MCF 10A (cell line): ENCODE measurements at regions not wholly inside any gene's neighbourhood (a gene's known extent, or its start where the extent isn't known, plus 50 kb on each side); places are given as distances from the start of the nearest gene placed in this dataset.

ENCODE experiments used
- BruUV-seq: library from RNA; stranded (reverse); fragments of 400-500 nt; replicated peaks from 2 replicates; lab custom pipeline; 2021; lab: Mats Ljungman, UMichigan
- CTCF ChIA-PET: fragments of 300-600 bp; sonication (Branson Sonifier 250); formaldehyde crosslinking; extraction: SDS; loops from one replicate; lab custom pipeline; 2021; ENCODE audit warnings: antibody characterized with exemption, inconsistent platforms; lab: Yijun Ruan, JAX
- POLR2A ChIA-PET: fragments of 300-600, 350-650 bp; sonication (Branson Sonifier 250); formaldehyde crosslinking; extraction: SDS; loops from one replicate; lab custom pipeline; 2020; ENCODE audit warnings: antibody characterized with exemption, inconsistent platforms; lab: Yijun Ruan, JAX
- DNase-seq: peaks from one replicate; pipeline ENCODE4 v3.0.0-alpha.2; 2018; ENCODE audit not compliant: unreplicated experiment
- H3K27ac Mint-ChIP-seq: one replicate; pipeline ENCODE4 v1.8.0; 2022; ENCODE audit warnings: mild to moderate bottlenecking, low read depth, mixed read lengths; ENCODE audit not compliant: unreplicated experiment
- H3K27me3 Mint-ChIP-seq: one replicate; pipeline ENCODE4 v1.8.0; 2022; ENCODE audit warnings: mixed read lengths; ENCODE audit not compliant: insufficient read depth, unreplicated experiment
- H3K36me3 Mint-ChIP-seq: one replicate; pipeline ENCODE4 v1.8.0; 2022; ENCODE audit warnings: mild to moderate bottlenecking, moderate library complexity, mixed read lengths; ENCODE audit not compliant: insufficient read depth, unreplicated experiment
- H3K4me1 Mint-ChIP-seq: one replicate; pipeline ENCODE4 v1.8.0; 2022; ENCODE audit warnings: mixed read lengths; ENCODE audit not compliant: insufficient read depth, unreplicated experiment
- H3K4me3 Mint-ChIP-seq: one replicate; pipeline ENCODE4 v1.8.0; 2022; ENCODE audit warnings: mild to moderate bottlenecking, moderate library complexity, mixed read lengths; ENCODE audit not compliant: unreplicated experiment
- H3K9me3 Mint-ChIP-seq: one replicate; pipeline ENCODE4 v1.8.0; 2022; ENCODE audit warnings: mixed read lengths; ENCODE audit not compliant: unreplicated experiment
- intact Hi-C: fragments of 100-400 bp; cut with micrococcal nuclease; formaldehyde crosslinking; loops from 2 replicates; pipeline ENCODE4 v1.14.1; 2022
- TF ChIP-seq, protein P1 (sequence below): fragments of 200-600 bp; IDR thresholded peaks from one replicate; pipeline ENCODE4 v1.8.0; 2022; ENCODE audit warnings: antibody characterized with exemption, mild to moderate bottlenecking; ENCODE audit not compliant: unreplicated experiment

GRCh38 chr1:237976331-237976730 lies 85.6 kb upstream of the ZP4 start:
- no TSS peak for BruUV-seq
- Mint-ChIP-seq H3K27ac (no peak overlapping the region), H3K27me3 (no peaks in the 10 kb centered on the region), H3K9me3 (no peaks in the 10 kb centered on the region), H3K4me3 (no peak overlapping the region), H3K36me3 (no peaks in the 10 kb centered on the region), H3K4me1 (no peaks in the 10 kb centered on the region)
- CTCF ChIA-PET = interaction anchor here (0.6 to 1.4 kb wide), 3 partner anchors 12 to 976 kb away, joined by 3 read pairs; no protein-coding TSS in a partner anchor
- POLR2A ChIA-PET = no interaction called here
- no peak for DNase-seq
- intact Hi-C loops = no loop called here
- TF ChIP-seq, protein P1, sequence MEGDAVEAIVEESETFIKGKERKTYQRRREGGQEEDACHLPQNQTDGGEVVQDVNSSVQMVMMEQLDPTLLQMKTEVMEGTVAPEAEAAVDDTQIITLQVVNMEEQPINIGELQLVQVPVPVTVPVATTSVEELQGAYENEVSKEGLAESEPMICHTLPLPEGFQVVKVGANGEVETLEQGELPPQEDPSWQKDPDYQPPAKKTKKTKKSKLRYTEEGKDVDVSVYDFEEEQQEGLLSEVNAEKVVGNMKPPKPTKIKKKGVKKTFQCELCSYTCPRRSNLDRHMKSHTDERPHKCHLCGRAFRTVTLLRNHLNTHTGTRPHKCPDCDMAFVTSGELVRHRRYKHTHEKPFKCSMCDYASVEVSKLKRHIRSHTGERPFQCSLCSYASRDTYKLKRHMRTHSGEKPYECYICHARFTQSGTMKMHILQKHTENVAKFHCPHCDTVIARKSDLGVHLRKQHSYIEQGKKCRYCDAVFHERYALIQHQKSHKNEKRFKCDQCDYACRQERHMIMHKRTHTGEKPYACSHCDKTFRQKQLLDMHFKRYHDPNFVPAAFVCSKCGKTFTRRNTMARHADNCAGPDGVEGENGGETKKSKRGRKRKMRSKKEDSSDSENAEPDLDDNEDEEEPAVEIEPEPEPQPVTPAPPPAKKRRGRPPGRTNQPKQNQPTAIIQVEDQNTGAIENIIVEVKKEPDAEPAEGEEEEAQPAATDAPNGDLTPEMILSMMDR = no peak

DNA sequence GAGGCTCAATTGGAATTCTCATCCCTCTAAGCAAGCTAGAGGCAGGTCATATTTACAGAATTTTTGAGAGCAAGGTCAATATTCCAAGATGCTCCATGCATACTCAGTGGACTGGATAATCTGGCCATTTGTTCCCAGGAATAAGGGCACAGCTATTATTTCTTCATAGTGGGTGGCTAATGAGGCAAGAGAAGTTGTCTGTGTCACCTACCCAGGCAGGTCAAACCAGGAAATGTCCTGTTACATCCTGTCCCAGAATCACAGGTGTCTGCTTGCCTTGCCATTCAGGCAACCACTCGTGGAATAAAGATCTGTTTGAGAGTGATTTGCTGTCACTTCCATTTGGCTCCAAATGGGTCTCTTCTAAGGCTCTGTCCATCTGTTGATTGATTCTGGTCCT lies 85.2 kb upstream of the ZP4 start:
- CTCF ChIA-PET = interaction anchor here (1.1 to 1.4 kb wide), 2 partner anchors 11 to 977 kb away, joined by 3 read pairs; no protein-coding TSS in a partner anchor
- no peaks in the 10 kb centered on the region for H3K36me3 Mint-ChIP-seq
- no TSS peak for BruUV-seq
- no peak overlapping the region for H3K27ac Mint-ChIP-seq
- intact Hi-C loops = no loop called here
- H3K4me3 Mint-ChIP-seq = no peak overlapping the region
- H3K27me3 Mint-ChIP-seq = no peaks in the 10 kb centered on the region
- TF ChIP-seq, protein P1 = no peak
- no peak for DNase-seq
- H3K4me1 Mint-ChIP-seq = no peaks in the 10 kb centered on the region
- POLR2A ChIA-PET = no interaction called here
- H3K9me3 Mint-ChIP-seq = no peaks in the 10 kb centered on the region

- Mint-ChIP-seq H3K9me3 (no peaks in the 10 kb centered on the region), H3K27me3 (no peaks in the 10 kb centered on the region), H3K27ac (no peak overlapping the region), H3K4me1 (no peaks in the 10 kb centered on the region), H3K4me3 (no peak overlapping the region), H3K36me3 (no peaks in the 10 kb centered on the region)
- TF ChIP-seq, protein P1 = no peak
- ChIA-PET POLR2A (no interaction called here), CTCF (interaction anchor here (0.6 kb wide), 2 partner anchors 34 to 111 kb away, joined by 4 read pairs; no protein-coding TSS in a partner anchor)
- no peak for DNase-seq
- intact Hi-C loops = no loop called here
- BruUV-seq = no TSS peak
Observed at GRCh38 chr1:237975376-237975775, 84.7 kb upstream of the ZP4 start.

DNA sequence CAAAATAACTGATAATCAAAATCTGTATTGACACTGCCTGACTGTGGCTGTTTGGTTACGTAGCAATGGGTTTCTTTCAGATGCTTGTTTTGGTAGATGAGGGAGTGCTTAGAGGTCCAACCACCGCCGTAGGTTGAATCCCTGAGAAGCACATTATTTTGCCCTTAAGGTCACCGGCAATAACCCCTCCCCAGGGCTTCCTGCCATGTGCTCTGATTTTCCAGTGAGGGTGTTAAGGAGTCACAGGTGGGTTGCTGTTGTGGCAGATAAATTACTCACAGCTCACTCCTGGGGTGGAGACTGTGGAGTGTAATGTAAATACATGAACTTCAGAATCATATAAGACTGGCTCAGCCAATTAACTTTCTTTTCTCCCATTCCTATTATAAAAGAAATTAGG lies 81.5 kb upstream of the ZP4 start:
- Mint-ChIP-seq H3K27ac (no peak overlapping the region), H3K4me3 (no peak overlapping the region), H3K36me3 (no peaks in the 10 kb centered on the region), H3K4me1 (no peaks in the 10 kb centered on the region), H3K27me3 (no peaks in the 10 kb centered on the region), H3K9me3 (peaks cover 7% of the 10 kb centered on the region)
- intact Hi-C loops = no loop called here
- CTCF ChIA-PET = interaction anchor here (0.7 to 0.8 kb wide), 2 partner anchors 62 to 63 kb away, joined by 3 read pairs; no protein-coding TSS in a partner anchor
- BruUV-seq = no TSS peak
- POLR2A ChIA-PET = no interaction called here
- DNase-seq = no peak
- TF ChIP-seq, protein P1 = no peak
